NT2/D1 (cell line): ENCODE measurements at regions not wholly inside any gene's neighbourhood (a gene's known extent, or its start where the extent isn't known, plus 50 kb on each side); places are given as distances from the start of the nearest gene placed in this dataset.

Experiments
- DNase-seq: peaks from one replicate; pipeline ENCODE4 v3.0.0-alpha.2; 2011; ENCODE audit warnings: low read depth, low spot score
- H3K27me3 ChIP-seq: 2 replicates; pipeline ENCODE4 v1.6.0; 2011; ENCODE audit warnings: mild to moderate bottlenecking; ENCODE audit not compliant: insufficient read length, insufficient read depth
- H3K36me3 ChIP-seq: 2 replicates; pipeline ENCODE4 v1.6.1; 2011; ENCODE audit warnings: mild to moderate bottlenecking, low read length, mixed read lengths; ENCODE audit not compliant: insufficient read depth, insufficient read length
- H3K4me1 ChIP-seq: 2 replicates; pipeline ENCODE4 v1.5.1; 2011; ENCODE audit not compliant: insufficient read depth, insufficient read length
- H3K4me3 ChIP-seq: 2 replicates; pipeline ENCODE4 v1.5.1; 2011; ENCODE audit warnings: low read depth; ENCODE audit not compliant: insufficient read length
- H3K9ac ChIP-seq: 2 replicates; pipeline ENCODE4 v1.6.0; 2011; ENCODE audit warnings: low read depth; ENCODE audit not compliant: insufficient read length
- H3K9me3 ChIP-seq: 2 replicates; pipeline ENCODE4 v1.5.1; 2011; ENCODE audit warnings: mild to moderate bottlenecking, low read length; ENCODE audit not compliant: insufficient read depth
- SUZ12 ChIP-seq: IDR thresholded peaks from 2 replicates; pipeline ENCODE4 v1.6.1; 2011; ENCODE audit not compliant: insufficient read length, insufficient read depth; ENCODE audit errors: extremely low read depth
- YY1 ChIP-seq: IDR thresholded peaks from 2 replicates; pipeline ENCODE4 v1.6.1; 2011; ENCODE audit not compliant: insufficient read length, insufficient read depth
- ZNF274 ChIP-seq: IDR thresholded peaks from 2 replicates; pipeline ENCODE4 v1.6.1; 2011; ENCODE audit warnings: mild to moderate bottlenecking, low read depth, low read length

DNA sequence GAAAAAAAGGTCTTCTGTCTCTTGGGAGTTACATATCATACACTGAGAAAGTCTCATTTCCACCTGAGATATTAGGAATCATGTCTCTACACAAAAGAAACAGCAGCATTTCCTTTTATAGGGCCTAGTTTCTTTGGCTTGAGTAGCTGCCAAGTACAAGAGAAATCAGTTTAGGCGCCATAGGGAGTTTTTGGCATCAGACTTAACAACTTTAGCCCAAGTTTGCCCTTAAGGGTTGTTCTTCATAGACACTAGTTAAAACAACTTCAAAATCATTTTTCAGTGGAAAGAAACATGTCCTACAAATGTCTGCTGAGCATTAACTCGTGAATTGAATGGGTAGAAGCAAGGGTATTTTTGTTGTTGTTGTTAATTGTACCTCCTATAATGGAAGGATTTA lies 587.0 kb upstream of the DSEL start:
- no peak overlapping the region for H3K9ac ChIP-seq
- H3K36me3 ChIP-seq = no peaks in the 10 kb centered on the region
- no peak for DNase-seq
- TF ChIP-seq YY1 (no peak), ZNF274 (no peak), SUZ12 (no peak)
- H3K4me1 ChIP-seq = no peaks in the 10 kb centered on the region
- no peak overlapping the region for H3K4me3 ChIP-seq
- no peaks in the 10 kb centered on the region for H3K9me3 ChIP-seq
- no peaks in the 10 kb centered on the region for H3K27me3 ChIP-seq

DNA sequence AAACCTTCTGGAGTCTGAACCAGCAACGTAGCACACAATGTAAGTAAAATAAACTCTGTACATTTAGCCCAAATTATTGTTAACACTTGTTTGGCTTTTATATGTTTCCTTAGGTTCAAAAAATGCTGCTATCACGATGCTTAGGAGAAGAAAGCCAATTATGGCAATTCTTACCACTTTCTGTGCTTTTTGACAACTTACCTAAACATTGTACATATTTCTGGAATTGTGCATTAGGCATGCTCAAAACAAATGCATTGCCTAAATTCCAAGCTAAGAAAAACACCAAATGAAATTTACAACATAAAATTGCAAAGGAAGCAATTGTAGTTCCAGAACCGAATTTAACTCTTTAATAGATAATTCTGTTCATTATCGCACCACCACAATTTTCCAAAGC lies 585.6 kb upstream of the DSEL start:
- no peak overlapping the region for H3K4me3 ChIP-seq
- TF ChIP-seq SUZ12 (no peak), YY1 (no peak), ZNF274 (no peak)
- no peak overlapping the region for H3K9ac ChIP-seq
- H3K4me1 ChIP-seq = no peaks in the 10 kb centered on the region
- H3K36me3 ChIP-seq = no peaks in the 10 kb centered on the region
- no peaks in the 10 kb centered on the region for H3K27me3 ChIP-seq
- no peaks in the 10 kb centered on the region for H3K9me3 ChIP-seq
- DNase-seq = no peak

DNA sequence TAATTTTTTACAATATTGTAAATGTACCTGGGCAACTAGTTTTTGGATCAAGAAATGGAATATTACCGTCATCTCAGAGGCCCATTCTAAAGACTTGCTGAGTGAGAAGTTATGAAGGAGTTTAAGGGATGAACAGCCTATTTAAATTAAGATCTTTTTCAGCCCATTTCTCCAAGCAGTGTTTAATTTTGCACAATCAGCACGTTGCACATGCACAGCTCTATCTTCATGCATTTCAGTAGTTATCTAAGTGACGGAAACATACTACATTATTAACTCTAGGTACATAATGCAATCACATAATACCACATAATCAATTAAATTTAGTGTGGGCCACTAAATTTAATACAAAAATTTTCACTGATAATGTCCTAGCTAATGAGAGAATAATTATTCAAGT lies 582.1 kb upstream of the DSEL start:
- H3K9ac ChIP-seq = no peak overlapping the region
- H3K36me3 ChIP-seq = no peaks in the 10 kb centered on the region
- H3K4me3 ChIP-seq = no peak overlapping the region
- no peak for TF ChIP-seq YY1
- TF ChIP-seq SUZ12 = no peak
- TF ChIP-seq ZNF274 = no peak
- no peaks in the 10 kb centered on the region for H3K4me1 ChIP-seq
- DNase-seq = no peak
- H3K9me3 ChIP-seq = no peaks in the 10 kb centered on the region
- no peaks in the 10 kb centered on the region for H3K27me3 ChIP-seq

DNA sequence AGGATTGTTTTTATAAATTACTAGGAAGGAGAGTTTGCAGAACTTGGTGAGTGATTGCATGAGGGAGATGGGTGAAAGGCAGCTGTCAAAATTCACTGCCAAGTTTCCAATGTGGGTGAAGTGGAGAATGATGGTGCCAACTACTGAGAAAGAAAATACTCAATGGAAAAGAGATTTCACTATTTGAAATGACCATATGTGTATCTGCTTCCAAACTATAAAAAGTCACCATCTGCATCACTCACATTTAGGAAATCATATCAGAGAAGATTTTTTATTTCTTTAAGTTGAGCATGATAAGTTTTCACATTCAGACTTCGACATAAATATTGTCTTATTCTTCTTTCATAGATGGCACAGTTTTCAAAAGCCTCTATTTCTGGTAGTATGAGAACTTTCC lies 570.0 kb upstream of the DSEL start:
- TF ChIP-seq SUZ12 (no peak), YY1 (no peak), ZNF274 (no peak)
- Histone ChIP-seq H3K27me3 (no peaks in the 10 kb centered on the region), H3K9me3 (no peaks in the 10 kb centered on the region), H3K9ac (no peak overlapping the region), H3K36me3 (no peaks in the 10 kb centered on the region), H3K4me1 (no peaks in the 10 kb centered on the region), H3K4me3 (no peak overlapping the region)
- DNase-seq = no peak

DNA sequence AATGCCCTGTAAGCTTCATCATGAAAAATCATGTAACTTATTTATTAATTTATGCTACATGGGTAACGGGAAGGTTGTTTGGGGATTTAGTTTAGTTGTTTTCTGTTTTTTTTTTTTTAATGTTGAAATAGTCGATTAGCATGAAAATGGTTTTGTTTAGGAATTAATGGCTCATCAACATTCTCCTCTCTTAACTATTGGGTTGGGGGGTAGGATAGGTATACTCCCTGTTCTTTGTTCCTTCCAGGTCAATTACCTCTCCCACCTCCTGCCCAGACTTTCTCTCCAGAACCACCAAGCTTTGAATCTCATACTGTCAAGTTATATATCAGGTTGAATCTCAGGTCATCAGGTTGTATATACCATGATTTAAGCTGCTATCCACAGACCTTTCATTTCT lies 568.7 kb upstream of the DSEL start:
- no peaks in the 10 kb centered on the region for H3K4me1 ChIP-seq
- H3K27me3 ChIP-seq = no peaks in the 10 kb centered on the region
- H3K36me3 ChIP-seq = no peaks in the 10 kb centered on the region
- no peak for TF ChIP-seq YY1
- TF ChIP-seq SUZ12 = no peak
- TF ChIP-seq ZNF274 = no peak
- no peaks in the 10 kb centered on the region for H3K9me3 ChIP-seq
- no peak for DNase-seq
- no peak overlapping the region for H3K4me3 ChIP-seq
- no peak overlapping the region for H3K9ac ChIP-seq

DNA sequence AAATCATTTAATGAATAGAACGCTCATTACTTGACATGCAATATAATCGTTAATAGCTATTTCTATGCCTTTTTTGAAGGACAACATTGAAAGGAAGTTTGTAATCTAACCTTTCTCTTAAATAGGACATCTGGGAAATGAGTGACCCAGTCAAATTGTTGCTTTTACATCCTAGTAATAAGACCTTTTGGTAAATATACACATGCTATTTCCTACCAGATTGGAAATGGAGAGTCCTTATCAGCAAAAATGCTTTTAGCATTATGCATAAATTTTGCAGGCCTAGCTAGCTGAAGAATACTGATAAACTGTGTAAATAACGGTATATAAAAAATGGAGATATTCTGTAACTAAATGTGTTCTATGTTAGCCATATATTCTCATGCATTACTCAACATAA lies 567.3 kb upstream of the DSEL start:
- Histone ChIP-seq H3K4me1 (no peaks in the 10 kb centered on the region), H3K36me3 (no peaks in the 10 kb centered on the region), H3K4me3 (no peak overlapping the region), H3K9ac (no peak overlapping the region), H3K9me3 (no peaks in the 10 kb centered on the region), H3K27me3 (no peaks in the 10 kb centered on the region)
- TF ChIP-seq SUZ12 (no peak), YY1 (no peak), ZNF274 (no peak)
- no peak for DNase-seq

DNA sequence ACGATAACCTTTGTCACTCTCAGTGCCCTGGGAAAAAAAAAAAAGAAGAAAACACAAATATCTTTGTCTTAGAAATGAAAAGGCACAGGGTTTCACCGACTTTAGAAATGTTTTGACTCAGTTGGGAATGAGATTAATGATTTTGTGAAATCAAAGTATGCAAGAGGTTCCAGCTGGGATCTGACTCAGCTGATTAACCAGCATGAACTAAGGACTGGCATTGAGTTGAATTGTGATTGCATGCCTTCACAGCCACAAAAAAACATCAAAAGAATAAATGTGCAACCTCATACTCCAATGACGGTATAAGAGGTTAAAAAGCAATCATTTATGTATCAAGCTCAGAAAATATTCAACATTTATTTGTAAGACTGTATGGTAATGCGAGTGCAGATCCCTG lies 566.6 kb upstream of the DSEL start:
- Histone ChIP-seq H3K9ac (no peak overlapping the region), H3K4me3 (no peak overlapping the region), H3K27me3 (no peaks in the 10 kb centered on the region), H3K9me3 (no peaks in the 10 kb centered on the region), H3K36me3 (no peaks in the 10 kb centered on the region), H3K4me1 (no peaks in the 10 kb centered on the region)
- no peak for TF ChIP-seq ZNF274
- no peak for TF ChIP-seq SUZ12
- no peak for TF ChIP-seq YY1
- DNase-seq = no peak

DNA sequence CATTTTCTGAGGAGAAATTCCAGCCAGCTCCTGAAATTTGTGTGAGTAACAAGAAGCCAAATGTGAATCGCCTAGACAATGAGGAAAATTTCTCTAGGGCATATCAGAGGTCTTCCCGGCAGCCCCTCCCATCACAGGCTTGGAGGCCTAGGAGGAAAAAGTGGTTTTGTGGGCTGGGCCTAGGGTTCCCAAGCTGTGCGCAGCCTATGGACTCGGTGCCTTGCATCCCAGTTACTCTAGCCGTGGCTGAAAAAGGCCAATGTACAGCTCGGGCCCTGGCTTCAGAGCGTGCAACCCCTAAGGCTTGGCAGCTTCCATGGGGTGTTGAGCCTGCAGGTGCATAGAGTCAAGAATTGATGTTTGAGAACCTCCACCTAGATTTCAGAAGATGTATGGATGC lies 556.2 kb upstream of the DSEL start:
- H3K27me3 ChIP-seq = no peaks in the 10 kb centered on the region
- H3K9me3 ChIP-seq = no peaks in the 10 kb centered on the region; the same call in 1 of the 2 replicates
- H3K36me3 ChIP-seq = no peaks in the 10 kb centered on the region
- no peaks in the 10 kb centered on the region for H3K4me1 ChIP-seq
- H3K9ac ChIP-seq = no peak overlapping the region
- TF ChIP-seq ZNF274 = no peak
- no peak for TF ChIP-seq SUZ12
- TF ChIP-seq YY1 = no peak
- DNase-seq = no peak
- H3K4me3 ChIP-seq = no peak overlapping the region
